Activated B cell treated with CpG ODN at 0.5 μM for 24 hours (primary cell): ENCODE measurements at regions not wholly inside any gene's neighbourhood (a gene's known extent, or its start where the extent isn't known, plus 50 kb on each side); places are given as distances from the start of the nearest gene placed in this dataset.

Experiments
- ATAC-seq: fragments of 200-7000 bp; cut with Tn5 transposase; one replicate; pipeline ENCODE4 v1.10.0; 2021; ENCODE audit warnings: low read depth, mild to moderate bottlenecking, moderate library complexity
- CTCF ChIA-PET: fragments of 350-600 bp; sonication (Branson Sonifier 250); formaldehyde crosslinking; loops from one replicate; lab custom pipeline; 2021; ENCODE audit warnings: antibody characterized with exemption; lab: Charles Lee
- POLR2A ChIA-PET: fragments of 350-600 bp; sonication (Branson Sonifier 250); formaldehyde crosslinking; loops from one replicate; lab custom pipeline; 2021; ENCODE audit warnings: antibody characterized with exemption; lab: Charles Lee
- DNase-seq: peaks from one replicate; pipeline ENCODE4 v3.0.0; 2022
- H3K27ac Mint-ChIP-seq: one replicate; pipeline ENCODE4 v1.8.0; 2020; ENCODE audit warnings: mixed read lengths
- H3K27me3 Mint-ChIP-seq: one replicate; pipeline ENCODE4 v1.8.0; 2021; ENCODE audit warnings: mixed read lengths
- H3K36me3 Mint-ChIP-seq: one replicate; pipeline ENCODE4 v1.8.0; 2021; ENCODE audit warnings: low read depth, mixed read lengths
- H3K4me1 Mint-ChIP-seq: one replicate; pipeline ENCODE4 v1.8.0; 2021; ENCODE audit warnings: mixed read lengths
- H3K4me3 Mint-ChIP-seq: one replicate; pipeline ENCODE4 v1.8.0; 2020; ENCODE audit warnings: mild to moderate bottlenecking, mixed read lengths
- H3K9me3 Mint-ChIP-seq: one replicate; pipeline ENCODE4 v1.8.0; 2020; ENCODE audit warnings: mixed read lengths
- CTCF ChIP-seq: fragments of 200-600 bp; IDR thresholded peaks from one replicate; pipeline ENCODE4 v1.8.0; 2022; ENCODE audit warnings: antibody characterized with exemption, mild to moderate bottlenecking
- intact Hi-C: fragments of 100-400 bp; cut with micrococcal nuclease; formaldehyde crosslinking; loops from one replicate; pipeline ENCODE4 v1.15.1; 2024

- ChIA-PET POLR2A (no interaction called here), CTCF (no interaction called here)
- Mint-ChIP-seq H3K27ac (no peak overlapping the region), H3K4me1 (no peaks in the 10 kb centered on the region), H3K4me3 (no peak overlapping the region), H3K36me3 (no peaks in the 10 kb centered on the region), H3K27me3 (peaks cover 2% of the 10 kb centered on the region), H3K9me3 (no peaks in the 10 kb centered on the region)
- intact Hi-C loops, result no loop called here
- no peak for ATAC-seq
- no peak for TF ChIP-seq CTCF
- DNase-seq, result no peak
Observed at GRCh38 chr10:120800528-120801323, 50.4 kb upstream of the WDR11 start.
